ENCODE measurements at regions not wholly inside any gene's neighbourhood (a gene's known extent, or its start where the extent isn't known, plus 50 kb on each side); places are given as distances from the start of the nearest gene placed in this dataset.

DNA sequence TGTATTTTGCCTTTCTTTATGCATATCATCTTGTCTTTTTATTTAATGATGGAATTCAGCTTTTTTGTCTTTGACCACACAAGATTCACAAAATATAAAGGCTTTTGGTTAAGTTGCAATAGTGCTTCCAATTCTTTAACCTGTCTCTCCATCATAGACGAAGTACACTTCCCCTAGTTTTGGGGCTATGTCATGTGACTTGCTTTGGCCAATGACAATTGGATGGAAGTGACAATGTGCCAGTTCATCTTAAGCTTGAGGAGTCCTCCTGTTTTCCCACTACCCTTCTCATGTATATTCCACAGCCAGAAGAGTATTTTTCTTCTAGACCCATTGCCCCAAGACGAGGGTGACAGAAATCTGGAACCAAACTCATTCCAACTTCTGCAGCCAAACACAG, 419.6 kb upstream of the BRINP3 start:
- no peak for TF ChIP-seq POLR2A (IDR thresholded peaks at IDR 0.05; ENCODE audit: extremely low read depth, insufficient read length)
- TF ChIP-seq, protein P1, sequence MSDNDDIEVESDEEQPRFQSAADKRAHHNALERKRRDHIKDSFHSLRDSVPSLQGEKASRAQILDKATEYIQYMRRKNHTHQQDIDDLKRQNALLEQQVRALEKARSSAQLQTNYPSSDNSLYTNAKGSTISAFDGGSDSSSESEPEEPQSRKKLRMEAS (IDR thresholded peaks at IDR 0.05; ENCODE audit: low read depth, low read length): no peak
- no peak for TF ChIP-seq MYC (IDR thresholded peaks at IDR 0.05; ENCODE audit: low read depth, low read length)
- TF ChIP-seq CTCF (IDR thresholded peaks at IDR 0.05; ENCODE audit: low read depth, low read length): no peak
- no peak overlapping the region for H3K4me3 ChIP-seq (ENCODE audit: low read depth, low read length)
- DNase-seq (ENCODE audit: low read depth): no peak

- no peak for TF ChIP-seq CTCF (IDR thresholded peaks at IDR 0.05; ENCODE audit: low read depth, low read length)
- no peak for TF ChIP-seq POLR2A (IDR thresholded peaks at IDR 0.05; ENCODE audit: extremely low read depth, insufficient read length)
- TF ChIP-seq, protein P1 (IDR thresholded peaks at IDR 0.05; ENCODE audit: low read depth, low read length): no peak
- TF ChIP-seq MYC (IDR thresholded peaks at IDR 0.05; ENCODE audit: low read depth, low read length): no peak
- H3K4me3 ChIP-seq (ENCODE audit: low read depth, low read length): no peak overlapping the region
- no peak for DNase-seq (ENCODE audit: low read depth)
Observed at GRCh38 chr1:190904091-190904695, 426.5 kb upstream of the BRINP3 start.

- DNase-seq (ENCODE audit: low read depth): no peak
- no peak overlapping the region for H3K4me3 ChIP-seq (ENCODE audit: low read depth, low read length)
- TF ChIP-seq, protein P1 (IDR thresholded peaks at IDR 0.05; ENCODE audit: low read depth, low read length): no peak
- TF ChIP-seq POLR2A (IDR thresholded peaks at IDR 0.05; ENCODE audit: extremely low read depth, insufficient read length): no peak
- TF ChIP-seq CTCF (IDR thresholded peaks at IDR 0.05; ENCODE audit: low read depth, low read length): no peak
- no peak for TF ChIP-seq MYC (IDR thresholded peaks at IDR 0.05; ENCODE audit: low read depth, low read length)
Observed at GRCh38 chr1:190906206-190906725, 428.6 kb upstream of the BRINP3 start.

DNA sequence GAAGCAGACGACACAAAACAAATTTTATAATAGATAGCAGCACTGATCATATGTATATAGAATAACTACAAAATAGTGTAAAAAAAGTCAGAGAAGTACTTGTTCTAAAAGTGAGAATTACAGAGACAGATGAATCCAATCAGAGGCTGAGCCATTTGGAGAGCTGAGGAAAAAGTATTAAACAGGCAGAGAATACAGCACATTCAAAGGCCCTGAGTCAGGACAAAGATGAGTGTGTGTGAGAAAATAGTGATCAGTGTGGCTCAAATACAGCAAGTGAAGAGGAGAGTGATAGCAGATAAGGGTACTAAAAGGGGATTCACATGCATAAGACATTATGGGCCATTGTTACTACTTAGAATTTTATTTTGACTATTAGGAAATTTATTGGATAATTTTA, 430.6 kb upstream of the BRINP3 start:
- TF ChIP-seq POLR2A (IDR thresholded peaks at IDR 0.05; ENCODE audit: extremely low read depth, insufficient read length) (no peak), CTCF (IDR thresholded peaks at IDR 0.05; ENCODE audit: low read depth, low read length) (no peak), MYC (IDR thresholded peaks at IDR 0.05; ENCODE audit: low read depth, low read length) (no peak)
- TF ChIP-seq, protein P1 (IDR thresholded peaks at IDR 0.05; ENCODE audit: low read depth, low read length): no peak
- DNase-seq (ENCODE audit: low read depth): no peak
- no peak overlapping the region for H3K4me3 ChIP-seq (ENCODE audit: low read depth, low read length)

GRCh38 chr1:190908691-190909090, 431.0 kb upstream of the BRINP3 start:
- TF ChIP-seq MYC (IDR thresholded peaks at IDR 0.05; ENCODE audit: low read depth, low read length): no peak
- TF ChIP-seq POLR2A (IDR thresholded peaks at IDR 0.05; ENCODE audit: extremely low read depth, insufficient read length): no peak
- TF ChIP-seq, protein P1 (IDR thresholded peaks at IDR 0.05; ENCODE audit: low read depth, low read length): no peak
- TF ChIP-seq CTCF (IDR thresholded peaks at IDR 0.05; ENCODE audit: low read depth, low read length): no peak

More at GRCh38 chr1:190908691-190909090, 431.0 kb upstream of the BRINP3 start:
- DNase-seq (ENCODE audit: low read depth): no peak
- H3K4me3 ChIP-seq (ENCODE audit: low read depth, low read length): no peak overlapping the region

All from NB4 (cell line).